ENCODE measurements at regions not wholly inside any gene's neighbourhood (a gene's known extent, or its start where the extent isn't known, plus 50 kb on each side); places are given as distances from the start of the nearest gene placed in this dataset.

GRCh38 chrX:28042260-28042659 lies 61.0 kb upstream of the DCAF8L1 start:
- DNase-seq (ENCODE audit: low read depth): no peak

DNA sequence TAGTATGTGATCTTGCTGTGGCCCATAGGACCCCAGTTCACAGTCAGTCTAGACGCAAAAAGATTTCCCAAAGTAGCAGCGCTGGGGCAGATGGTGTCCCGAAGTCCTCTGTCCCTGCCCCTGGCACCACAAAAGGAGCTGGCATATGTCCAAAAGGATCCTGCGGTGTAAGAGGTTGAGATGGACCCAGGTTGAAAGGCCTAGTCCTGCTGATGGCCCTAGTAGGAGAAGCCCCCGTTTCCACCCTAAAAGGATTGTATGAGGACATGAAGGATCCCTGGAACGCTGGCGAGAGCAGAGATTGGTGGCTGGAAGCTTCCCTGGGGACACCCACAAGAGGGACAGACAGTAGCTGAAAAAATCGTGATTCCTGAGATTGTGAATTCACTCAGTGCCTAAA lies 58.0 kb upstream of the DCAF8L1 start:
- DNase-seq (ENCODE audit: low read depth): no peak

All from myocyte (in vitro differentiated cells).